Breast epithelium (tissue), 3 donors: ENCODE measurements at regions not wholly inside any gene's neighbourhood (a gene's known extent, or its start where the extent isn't known, plus 50 kb on each side); places are given as distances from the start of the nearest gene placed in this dataset.

ENCODE experiments used
- CTCF ChIP-seq, 3 donors: fragments of 450-650 bp; IDR thresholded peaks; one replicate each; pipeline ENCODE4 v1.5.1; 2016 to 2017; ENCODE audit warnings: antibody characterized with exemption in 3 of 3, mild to moderate bottlenecking in 3 of 3, moderate library complexity in 3 of 3
- POLR2A ChIP-seq: fragments of 450-650 bp; IDR thresholded peaks from one replicate; pipeline ENCODE4 v1.6.1; 2016; ENCODE audit warnings: antibody characterized with exemption, mild to moderate bottlenecking, moderate library complexity

DNA sequence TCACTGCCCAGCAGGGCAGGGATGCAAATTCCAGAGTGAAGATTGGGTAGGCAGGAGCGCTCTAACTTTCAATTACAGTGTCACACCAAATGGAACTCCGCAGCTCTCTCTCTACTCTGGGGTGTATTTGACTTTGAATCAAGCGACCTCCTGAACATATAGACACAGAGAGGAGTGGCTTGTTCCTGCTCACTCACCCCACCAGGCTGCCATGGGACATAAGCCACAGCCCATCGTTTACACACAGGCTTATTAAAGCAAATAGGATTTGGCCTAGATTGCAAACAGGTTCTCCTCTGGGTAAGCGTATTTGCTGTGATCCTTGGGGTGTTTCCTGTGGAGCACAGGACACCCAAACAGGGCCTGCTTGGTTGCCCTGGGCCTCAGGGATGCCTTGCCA lies 281.6 kb upstream of the CCL2 start:
- no peak for TF ChIP-seq CTCF (IDR thresholded peaks at IDR 0.05)
- no peak for TF ChIP-seq POLR2A
